ENCODE measurements at regions not wholly inside any gene's neighbourhood (a gene's known extent, or its start where the extent isn't known, plus 50 kb on each side); places are given as distances from the start of the nearest gene placed in this dataset.

- TF ChIP-seq EZH2 (IDR thresholded peaks at IDR 0.05; ENCODE audit: low read length, unreplicated experiment) (no peak), CTCF (conservative IDR thresholded peaks at IDR 0.05; ENCODE audit: low read depth, low read length) (no peak)
These were observed 618.0 kb downstream of the CDH26 start for GRCh38 chr20:60576236-60576635.
